GM19035 (cell line): ENCODE measurements at regions not wholly inside any gene's neighbourhood (a gene's known extent, or its start where the extent isn't known, plus 50 kb on each side); places are given as distances from the start of the nearest gene placed in this dataset.

Experiments used
- ATAC-seq: cut with Tn5 transposase; IDR thresholded peaks from one replicate; pipeline ENCODE4 v1.9.1; 2021; ENCODE audit not compliant: unreplicated experiment

DNA sequence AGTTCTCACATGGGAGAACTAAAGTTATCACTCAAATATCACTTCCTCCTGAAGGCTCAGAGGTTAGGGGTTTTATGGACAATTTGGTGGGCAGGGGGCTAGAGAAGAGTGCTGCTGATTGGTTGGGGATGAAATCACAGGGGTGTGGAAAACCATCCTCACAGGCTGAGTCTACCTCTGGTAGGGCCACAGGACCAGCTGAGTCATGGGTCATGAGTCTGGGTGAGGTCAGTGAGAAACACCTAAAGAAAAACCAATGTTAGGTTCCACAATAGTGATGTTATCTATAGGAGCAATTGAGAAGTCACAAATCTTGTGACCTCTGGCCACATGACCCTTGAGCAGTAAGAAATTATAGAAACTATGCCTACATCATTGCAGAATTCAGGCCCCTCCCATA, 203.3 kb upstream of the TARS1 start:
- no peak for ATAC-seq

DNA sequence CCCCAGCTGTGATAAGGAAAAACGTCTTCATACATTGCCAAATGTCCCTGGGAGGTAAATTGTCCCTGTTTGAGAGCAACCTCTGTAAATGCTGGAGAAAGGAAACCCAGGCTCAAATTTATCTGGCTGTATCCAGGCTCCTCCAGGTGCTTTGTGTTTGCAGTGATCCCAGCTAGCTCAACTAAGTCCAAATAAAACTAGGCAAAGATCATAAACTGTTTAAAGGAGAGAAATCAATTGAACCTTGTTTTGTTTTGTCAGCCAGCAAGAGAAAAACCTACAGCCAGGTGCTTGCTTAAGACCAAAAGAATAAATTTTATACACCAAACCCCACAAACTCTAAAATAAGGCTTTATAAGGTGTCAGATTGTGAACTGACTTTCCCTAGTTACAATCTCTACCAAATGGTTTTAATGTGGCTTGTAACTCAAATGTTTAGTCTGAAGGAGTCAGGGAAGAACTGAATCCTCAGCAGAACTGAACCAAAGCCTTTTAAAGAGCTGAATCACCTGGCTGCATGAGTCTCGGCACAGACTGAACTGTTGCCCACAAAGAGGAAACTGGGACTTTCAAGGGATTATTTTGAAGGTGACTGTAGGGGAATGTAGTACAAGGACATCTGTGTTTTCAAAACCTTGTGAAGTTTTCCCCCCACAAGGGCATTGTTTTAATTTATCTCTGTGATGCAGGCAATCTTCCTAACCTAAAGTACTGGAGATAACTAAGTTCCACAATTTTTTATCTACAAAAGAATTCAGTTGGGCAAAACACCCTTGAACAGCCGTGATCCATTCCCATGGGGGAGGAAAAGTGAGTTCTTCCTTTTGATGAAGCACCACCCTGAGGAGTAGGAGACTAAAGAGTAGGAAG, 201.7 kb upstream of the TARS1 start:
- ATAC-seq, result no peak

DNA sequence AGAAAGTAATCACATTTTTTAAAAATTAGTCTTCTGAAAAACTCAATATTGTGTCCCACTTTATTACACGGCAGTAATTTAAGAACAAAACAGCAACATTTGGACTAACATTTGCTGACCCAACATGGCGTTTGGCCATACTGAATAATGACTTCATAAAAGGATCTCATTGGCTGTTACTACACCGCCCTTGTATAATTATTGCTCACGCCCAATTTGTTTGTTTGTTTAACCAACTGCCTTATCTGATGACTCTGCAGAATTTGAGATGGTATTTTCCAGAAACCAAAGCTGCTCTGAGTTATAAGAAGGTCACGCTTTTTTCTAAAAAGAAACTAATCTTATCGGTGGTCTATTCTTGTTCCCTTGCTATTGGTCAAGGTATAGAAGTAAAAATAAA, 200.2 kb upstream of the TARS1 start:
- ATAC-seq, result no peak

DNA sequence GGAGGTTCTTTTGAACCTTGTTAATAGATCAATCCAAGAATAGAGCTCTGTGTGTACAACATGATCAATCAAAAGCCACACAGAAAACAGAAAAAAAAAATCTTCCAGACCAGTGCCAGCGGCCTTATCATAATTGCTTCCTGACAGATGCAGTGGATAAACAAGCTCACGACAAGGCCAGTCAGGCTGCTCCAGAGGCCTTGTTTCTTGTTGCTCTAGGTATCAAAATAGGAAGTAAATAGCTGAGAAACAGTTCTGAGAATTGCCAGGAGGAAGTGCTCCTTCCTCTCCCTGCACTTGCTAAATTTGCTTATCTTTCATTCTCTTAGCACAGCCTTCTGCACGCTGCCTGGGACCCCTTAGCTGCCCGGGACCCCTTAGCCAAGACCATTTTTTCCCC, 199.0 kb upstream of the TARS1 start:
- ATAC-seq, result no peak

DNA sequence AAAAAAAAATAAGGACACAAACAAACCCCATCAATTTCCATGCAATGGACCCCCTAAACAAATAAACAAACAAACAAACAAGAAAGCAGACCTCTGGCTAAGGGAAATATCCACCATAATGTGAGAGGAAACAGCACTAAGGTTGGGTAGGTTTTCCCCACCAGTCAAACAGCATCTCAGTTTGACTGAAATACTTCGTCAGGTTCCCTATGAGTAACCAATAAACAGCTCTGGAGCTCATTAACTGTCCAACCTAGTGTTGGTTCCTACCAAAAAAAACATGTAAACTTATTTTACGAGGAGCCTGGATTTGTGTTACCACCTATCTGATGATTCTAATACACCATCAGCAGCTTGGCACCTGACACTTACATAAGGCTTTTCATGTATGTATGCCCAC, 198.5 kb upstream of the TARS1 start:
- ATAC-seq, result no peak

DNA sequence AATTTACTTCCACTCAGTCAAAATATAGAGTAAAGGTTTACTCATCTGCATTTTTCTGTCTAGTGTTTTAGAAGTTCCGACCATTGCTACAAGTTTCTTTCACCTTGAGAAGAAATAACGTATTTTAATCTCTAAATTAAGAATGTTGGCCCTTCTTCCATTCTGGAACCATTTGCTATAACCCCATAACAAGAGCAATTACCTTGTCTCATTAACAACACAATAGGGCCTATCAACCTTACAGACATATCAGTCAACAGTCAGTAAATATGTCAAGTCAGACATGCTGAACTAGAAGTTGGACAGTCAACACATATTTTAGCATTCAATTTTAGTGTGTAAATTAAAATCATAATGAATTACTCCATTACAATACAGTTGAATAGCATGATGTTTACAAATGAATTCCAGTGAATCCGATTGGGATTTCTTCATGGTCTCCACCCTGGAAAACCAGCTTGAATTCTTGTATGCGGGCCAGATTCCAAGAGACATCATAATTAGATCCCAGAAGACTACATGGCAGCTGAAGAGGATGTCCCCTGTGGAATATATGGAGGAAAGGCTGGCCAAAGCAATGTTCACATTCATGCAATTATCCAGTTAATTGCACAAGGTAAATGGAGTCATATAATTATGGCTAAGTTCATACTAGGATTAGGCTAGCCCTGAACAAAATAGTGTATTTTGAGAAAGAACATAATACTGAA, 196.2 kb upstream of the TARS1 start:
- no peak for ATAC-seq

DNA sequence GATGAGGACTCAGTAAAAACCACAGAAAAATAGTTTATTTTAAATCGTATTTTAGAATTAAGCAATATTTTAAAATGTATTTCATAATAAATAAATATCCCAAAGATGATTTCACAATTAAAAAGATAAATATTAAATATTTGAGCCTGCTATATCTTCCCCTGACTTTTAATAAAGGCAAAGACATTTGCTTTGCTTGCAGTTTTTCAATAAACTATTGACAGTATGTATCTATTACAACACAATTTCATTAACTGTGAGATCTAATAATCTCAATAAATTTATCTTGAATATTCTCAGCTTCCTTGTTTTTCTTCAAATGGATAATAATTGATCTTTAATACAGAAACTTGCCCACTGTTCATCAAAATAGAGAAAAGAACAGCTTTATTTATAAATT, 186.2 kb upstream of the TARS1 start:
- no peak for ATAC-seq

DNA sequence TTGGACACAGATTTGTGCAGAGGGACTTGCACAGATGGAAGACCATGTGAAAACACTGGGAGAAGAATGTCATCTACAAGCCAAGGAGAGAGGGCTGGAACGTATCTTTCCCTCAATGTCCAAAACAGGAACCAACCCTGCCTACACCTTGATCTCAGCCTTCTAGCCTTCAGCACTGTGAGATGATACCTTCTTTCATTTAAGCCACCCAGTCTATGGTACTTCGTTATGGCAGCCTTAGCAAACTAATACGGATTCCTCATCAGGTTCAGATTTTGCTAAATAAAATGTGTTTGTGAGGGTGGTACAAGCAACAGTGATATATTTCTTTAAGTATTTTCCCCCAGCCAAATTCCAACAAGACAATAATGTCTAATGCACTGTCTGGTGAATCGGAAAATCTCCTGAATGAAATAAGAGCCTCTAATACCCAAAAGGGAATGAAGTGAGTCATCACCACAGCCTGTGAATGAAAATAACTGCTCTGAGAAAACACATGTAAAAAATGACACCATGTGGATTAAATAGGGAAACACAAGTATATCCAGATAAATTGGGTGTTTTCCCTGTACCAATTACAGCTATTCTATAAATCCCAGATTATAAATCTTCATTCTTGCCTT, 182.8 kb upstream of the TARS1 start:
- no peak for ATAC-seq

DNA sequence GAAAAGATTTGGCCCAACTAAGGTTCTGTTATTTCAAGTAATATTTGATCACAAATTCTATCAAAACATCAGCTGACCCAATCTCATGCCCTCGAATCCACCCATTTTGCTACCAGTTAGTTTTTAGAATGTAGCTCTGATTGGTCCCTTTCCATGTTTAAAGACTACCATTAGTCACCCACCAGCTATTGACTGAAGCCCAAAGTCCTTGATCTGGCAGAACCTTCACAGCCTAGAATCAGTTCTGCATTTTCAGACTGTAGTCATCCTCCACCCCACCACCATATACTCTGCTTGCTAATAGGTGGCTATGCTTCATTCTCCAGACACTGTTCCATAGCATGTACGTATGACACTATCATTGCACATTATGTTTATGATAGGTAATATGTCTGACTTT, 182.2 kb upstream of the TARS1 start:
- ATAC-seq, result no peak

DNA sequence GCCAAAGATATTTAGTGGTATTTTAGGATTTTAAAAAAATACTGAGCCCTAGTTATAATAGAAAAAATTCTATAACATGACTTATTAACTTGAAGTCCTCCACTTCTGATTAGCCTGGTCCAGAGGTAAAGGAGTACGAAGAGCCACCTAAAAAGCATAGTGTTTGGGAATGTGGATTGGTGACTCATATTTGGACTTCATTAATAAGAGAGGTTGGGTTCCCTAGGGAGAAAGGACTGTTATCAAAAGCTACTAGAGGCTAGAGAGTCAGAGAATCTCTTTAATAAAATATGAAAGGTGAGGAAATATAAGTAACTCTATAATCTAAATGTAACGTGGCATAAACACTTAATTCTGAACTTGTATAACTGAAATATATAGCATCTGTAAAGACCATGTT, 180.7 kb upstream of the TARS1 start:
- no peak for ATAC-seq

DNA sequence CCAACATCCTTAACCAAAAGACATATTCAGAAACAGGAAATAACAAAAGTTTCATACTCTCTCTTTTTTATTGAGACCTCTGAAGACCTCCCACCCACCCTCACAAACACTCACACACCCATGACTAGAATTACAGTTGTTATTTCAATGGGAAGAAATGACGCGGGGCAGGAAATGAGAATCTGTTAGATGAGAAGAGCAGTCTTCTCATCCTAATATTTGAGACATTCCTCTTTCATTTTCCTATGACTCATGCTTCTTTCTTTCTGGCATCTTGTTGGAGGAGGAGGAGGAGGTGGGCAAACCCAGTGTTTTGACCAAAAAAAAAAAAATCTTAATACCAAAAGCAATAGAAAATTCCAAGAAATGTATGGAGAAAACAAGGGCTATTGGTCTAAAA, 179.5 kb upstream of the TARS1 start:
- ATAC-seq, result no peak

DNA sequence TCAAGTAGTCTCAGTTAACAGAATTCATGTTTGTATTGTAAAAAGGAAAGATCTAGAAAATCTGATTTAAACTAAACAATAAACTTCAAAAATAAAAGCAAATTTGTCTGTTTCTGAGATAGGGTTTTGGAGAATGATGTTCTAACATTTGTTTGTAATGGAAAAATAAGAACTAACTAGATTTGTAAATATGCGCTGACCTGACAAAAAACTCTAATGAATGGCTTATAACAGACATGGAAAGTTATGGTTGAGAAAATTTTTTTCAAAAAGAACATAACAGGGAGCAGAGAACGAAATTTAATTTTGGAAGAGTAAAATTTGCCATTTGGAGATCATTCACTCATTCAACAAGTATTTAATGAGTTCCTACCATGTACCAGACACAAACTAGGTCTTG, 179.0 kb upstream of the TARS1 start:
- ATAC-seq, result no peak

DNA sequence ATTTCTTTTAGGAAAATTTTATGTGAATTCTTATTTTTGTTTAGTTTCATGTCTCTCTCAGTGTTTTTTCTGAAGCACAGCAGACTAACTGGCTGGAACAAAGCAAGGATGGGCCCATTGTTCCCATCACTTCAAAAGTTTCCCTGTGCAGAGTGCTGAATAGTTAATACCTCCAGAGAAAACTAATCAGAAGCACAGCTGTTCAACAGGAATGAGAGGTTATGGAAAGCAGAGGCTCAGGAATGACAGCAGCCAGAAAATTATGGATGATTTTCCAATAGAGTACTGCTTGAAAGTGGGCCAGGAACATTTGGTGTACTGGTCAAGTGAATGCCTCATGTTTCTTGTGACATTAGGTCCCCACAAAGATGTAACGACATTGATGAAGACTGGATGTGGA, 173.0 kb upstream of the TARS1 start:
- no peak for ATAC-seq

DNA sequence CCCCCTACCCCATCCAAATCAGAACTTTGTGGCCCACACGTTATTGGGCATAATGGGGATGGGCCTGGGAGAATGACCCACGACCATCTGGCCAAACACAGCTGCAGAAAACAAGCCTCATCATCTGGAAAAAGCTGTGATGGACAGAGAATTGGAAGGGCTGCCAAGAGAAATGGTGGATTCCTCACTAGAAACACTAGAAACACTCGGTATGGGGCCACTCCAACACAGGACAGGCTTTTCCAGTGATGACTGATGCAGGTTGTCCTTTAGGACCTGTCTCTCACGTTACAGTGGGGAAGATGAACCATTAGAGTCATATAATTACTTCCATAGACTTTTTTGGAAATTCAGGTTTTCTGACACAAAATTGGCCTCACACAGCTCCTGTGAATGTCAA, 172.4 kb upstream of the TARS1 start:
- no peak for ATAC-seq

DNA sequence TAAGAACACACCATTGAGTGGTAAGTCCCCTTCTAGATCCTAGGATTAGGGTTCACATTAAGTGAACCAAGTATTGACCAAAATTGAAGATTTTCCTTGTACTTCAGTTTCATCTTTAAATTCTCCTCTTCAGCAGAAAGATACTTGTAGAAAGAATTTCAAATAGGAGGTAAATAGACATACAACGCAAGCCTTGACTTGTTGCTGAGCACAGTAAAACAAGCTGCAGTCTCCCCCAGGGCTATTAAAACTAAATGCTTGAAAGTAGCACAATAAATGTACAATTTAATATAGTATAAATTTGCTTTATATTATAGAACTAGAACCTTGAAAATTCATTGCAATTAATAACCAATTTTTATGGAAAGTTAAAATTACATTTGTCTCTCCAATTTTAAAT, 170.1 kb upstream of the TARS1 start:
- no peak for ATAC-seq

DNA sequence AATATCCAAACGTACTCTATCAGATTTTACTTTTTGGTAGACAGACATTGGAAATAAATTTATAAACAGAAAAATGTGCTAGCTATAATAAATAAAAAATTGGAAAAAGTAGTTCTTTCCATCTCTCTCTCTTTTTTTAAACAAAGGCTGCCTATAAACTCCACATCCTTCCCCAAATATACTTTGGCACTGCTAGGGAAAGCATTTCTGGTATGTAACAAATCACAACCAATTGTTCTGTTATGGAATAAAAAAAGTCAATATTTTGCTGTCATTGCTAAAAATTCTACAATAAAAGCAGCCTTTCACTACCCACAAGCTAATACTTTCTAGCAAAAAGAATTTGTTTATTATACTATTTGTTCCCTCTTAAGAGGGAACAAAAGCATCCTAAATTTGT, 169.2 kb upstream of the TARS1 start:
- ATAC-seq, result no peak

DNA sequence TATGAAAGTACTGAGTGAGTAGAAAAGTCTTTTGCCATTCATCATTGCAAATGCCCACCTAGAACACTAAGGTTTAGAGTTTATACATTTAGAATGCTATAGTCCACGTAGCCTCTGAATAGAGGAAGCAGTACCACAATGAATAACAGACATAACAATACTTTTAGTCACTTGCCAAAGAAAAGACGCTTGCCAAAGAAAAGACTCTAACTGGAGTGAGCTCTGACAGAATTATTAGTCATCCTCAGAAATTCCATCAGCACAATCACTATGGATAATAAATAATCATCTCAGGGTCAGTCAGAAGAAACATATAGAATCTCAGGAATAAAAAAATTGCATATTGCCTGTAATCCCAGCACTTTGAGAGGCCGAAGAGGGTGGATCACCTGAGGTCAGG, 168.5 kb upstream of the TARS1 start:
- no peak for ATAC-seq

DNA sequence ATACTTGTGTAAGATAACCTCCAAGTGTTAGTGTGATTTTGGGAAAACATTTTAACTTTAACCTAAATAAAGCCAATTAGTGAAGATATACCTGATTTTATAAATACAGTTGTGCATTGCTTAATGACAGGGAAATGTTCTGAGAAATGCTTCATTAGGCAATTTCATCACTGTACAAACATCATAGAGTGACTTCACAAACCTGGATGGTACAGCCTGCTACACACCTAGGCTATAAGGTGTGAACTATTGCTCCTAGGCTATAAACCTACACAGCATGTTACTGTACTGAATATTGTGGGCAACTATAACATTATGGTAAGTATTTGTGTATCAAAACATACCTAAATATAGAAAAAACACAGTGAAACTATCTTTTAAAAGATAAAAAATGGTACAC, 166.8 kb upstream of the TARS1 start:
- no peak for ATAC-seq

DNA sequence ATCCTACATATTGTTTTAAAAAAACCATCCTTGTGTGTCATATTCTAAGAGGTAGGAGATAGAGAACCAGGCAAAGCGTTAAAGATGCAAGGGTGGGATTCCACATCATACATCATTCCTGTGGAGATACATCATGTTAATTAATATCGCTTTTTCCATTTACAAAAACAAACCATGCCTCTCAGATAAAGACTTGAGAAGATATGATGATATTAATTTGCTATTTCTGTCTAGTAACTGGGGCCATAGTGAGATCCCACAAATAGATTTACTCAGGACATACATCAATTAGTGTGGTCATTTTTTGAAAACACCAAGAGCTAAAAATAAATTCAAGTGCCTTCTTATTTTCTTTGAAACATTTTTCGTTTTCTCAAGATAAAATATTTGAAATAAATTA, 165.4 kb upstream of the TARS1 start:
- no peak for ATAC-seq

DNA sequence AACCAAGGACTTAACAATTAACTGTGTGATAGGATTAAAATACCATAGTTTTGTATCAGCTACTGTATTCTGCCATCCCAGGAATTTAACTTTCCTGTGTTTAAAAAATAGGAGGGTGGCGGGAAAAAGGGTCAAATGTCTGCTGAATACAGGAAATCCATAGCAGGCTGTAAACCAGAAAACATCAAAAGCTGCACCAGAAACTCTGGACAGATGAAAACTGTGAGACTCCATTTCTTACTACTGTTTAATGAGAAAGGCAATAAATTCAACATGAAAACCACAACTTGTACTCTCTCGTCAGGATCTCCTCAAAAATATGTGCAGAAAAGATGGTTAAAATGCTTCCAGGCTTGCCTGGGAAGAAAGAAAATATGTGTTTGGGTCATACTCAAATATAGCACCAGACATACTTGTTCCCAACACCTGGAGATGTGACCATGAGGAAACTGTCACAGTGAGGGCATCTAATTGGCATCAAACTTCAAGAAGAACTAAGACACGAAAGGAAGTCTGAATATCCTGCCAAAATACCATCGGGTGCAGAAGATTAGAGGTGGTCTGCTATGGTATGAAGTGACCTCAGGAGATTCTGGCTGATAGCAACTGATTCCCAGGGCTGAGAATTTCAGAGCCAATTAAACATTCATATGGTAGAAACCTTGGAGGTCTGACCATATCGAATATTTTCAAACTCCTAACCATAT, 164.7 kb upstream of the TARS1 start:
- no peak for ATAC-seq

DNA sequence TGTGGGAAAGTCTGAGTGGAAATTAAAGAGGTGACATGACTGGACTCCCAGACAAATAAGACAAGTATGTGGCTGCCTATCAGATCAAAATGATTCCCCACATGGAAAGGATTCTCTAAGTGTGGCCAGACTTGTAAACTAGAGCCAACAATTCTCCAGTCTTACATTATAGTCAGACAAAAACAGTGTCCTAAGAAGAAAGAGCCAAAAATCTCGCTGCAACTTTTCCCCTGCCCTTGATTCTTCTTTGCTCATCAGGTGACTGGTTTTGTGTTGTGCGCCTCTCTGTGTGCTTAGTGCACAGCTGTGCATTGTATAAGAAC, 164.2 kb upstream of the TARS1 start:
- no peak for ATAC-seq
